ENCODE measurements at regions not wholly inside any gene's neighbourhood (a gene's known extent, or its start where the extent isn't known, plus 50 kb on each side); places are given as distances from the start of the nearest gene placed in this dataset.

GRCh38 chr6:26204332-26205160 lies 117.3 kb downstream of the HFE start:
- H3K4me3 Mint-ChIP-seq: no peak overlapping the region
- no peak overlapping the region for H3K27ac Mint-ChIP-seq
- ChIA-PET CTCF (interaction anchor here (0.6 to 5.9 kb wide), 16 partner anchors 8 to 929 kb away, joined by 3 to 61 read pairs (median 3); a partner anchor contains a TSS), POLR2A (interaction anchor here (0.5 to 5.4 kb wide), 33 partner anchors 8 to 1689 kb away, joined by 3 to 229 read pairs (median 6); a partner anchor contains a TSS)
- peaks cover 18 to 31% (median 20%) of the 10 kb centered on the region in 3 donors for H3K4me1 Mint-ChIP-seq
- peak overlapping the region; percentile 73 for H3K4me3 ChIP-seq (ENCODE audit: low read length)
- peaks cover 0 to 8% of the 10 kb centered on the region in 2 donors for H3K27me3 Mint-ChIP-seq
- H3K27ac ChIP-seq (ENCODE audit: low read depth, low read length): peak overlapping the region; percentile 99
- H3K9me3 ChIP-seq (ENCODE audit: low read length): no peaks in the 10 kb centered on the region
- H3K36me3 Mint-ChIP-seq: peaks cover 0 to 13% (median 0%) of the 10 kb centered on the region in 3 donors
- H3K27me3 ChIP-seq (ENCODE audit: insufficient read depth, low read length, poor library complexity, severe bottlenecking): no peaks in the 10 kb centered on the region
- peaks cover 31% of the 10 kb centered on the region for H3K4me1 ChIP-seq (ENCODE audit: insufficient read depth, low read length)
- H3K36me3 ChIP-seq (ENCODE audit: insufficient read depth, low read length): no peaks in the 10 kb centered on the region
- peak; percentile 75 to 95 (median 87) for DNase-seq
- peaks cover 0 to 3% (median 0%) of the 10 kb centered on the region in 5 donors for H3K9me3 Mint-ChIP-seq

- CTCF ChIA-PET: interaction anchor here (0.7 to 5.9 kb wide), 12 partner anchors 9 to 928 kb away, joined by 3 to 61 read pairs (median 4); a partner anchor contains a TSS
- Histone ChIP-seq H3K27ac (ENCODE audit: low read depth, low read length) (peak overlapping the region; percentile 99), H3K36me3 (ENCODE audit: insufficient read depth, low read length) (no peaks in the 10 kb centered on the region), H3K4me3 (ENCODE audit: low read length) (peak overlapping the region; percentile 73), H3K9me3 (ENCODE audit: low read length) (no peaks in the 10 kb centered on the region), H3K4me1 (ENCODE audit: insufficient read depth, low read length) (peaks cover 26% of the 10 kb centered on the region), H3K27me3 (ENCODE audit: insufficient read depth, low read length, poor library complexity, severe bottlenecking) (no peaks in the 10 kb centered on the region)
- peaks cover 0 to 8% of the 10 kb centered on the region in 2 donors for H3K27me3 Mint-ChIP-seq
- H3K4me3 Mint-ChIP-seq: no peak overlapping the region
- DNase-seq: peak; percentile 67 to 94 (median 87)
- H3K36me3 Mint-ChIP-seq: peaks cover 0 to 11% (median 0%) of the 10 kb centered on the region in 3 donors
- no peak overlapping the region for H3K27ac Mint-ChIP-seq
- peaks cover 12 to 24% (median 14%) of the 10 kb centered on the region in 3 donors for H3K4me1 Mint-ChIP-seq
- POLR2A ChIA-PET: interaction anchor here (0.5 to 5.4 kb wide), 27 partner anchors 9 to 1689 kb away, joined by 3 to 229 read pairs (median 7); a partner anchor contains a TSS
- peaks cover 0 to 3% (median 0%) of the 10 kb centered on the region in 5 donors for H3K9me3 Mint-ChIP-seq
These were observed 118.0 kb downstream of the HFE start for GRCh38 chr6:26205161-26205624.

GRCh38 chr6:26205625-26206574 lies 118.7 kb downstream of the HFE start:
- H3K27ac ChIP-seq (ENCODE audit: low read depth, low read length): peak overlapping the region; percentile 99
- Mint-ChIP-seq H3K4me1 (peaks cover 8 to 21% (median 11%) of the 10 kb centered on the region in 3 donors), H3K27ac (no peak overlapping the region), H3K4me3 (no peak overlapping the region), H3K9me3 (peaks cover 0 to 3% (median 0%) of the 10 kb centered on the region in 5 donors), H3K36me3 (peaks cover 0 to 11% (median 0%) of the 10 kb centered on the region in 3 donors), H3K27me3 (peaks cover 0 to 8% of the 10 kb centered on the region in 2 donors)
- no peaks in the 10 kb centered on the region for H3K9me3 ChIP-seq (ENCODE audit: low read length)
- ChIA-PET POLR2A (interaction anchor here (0.6 to 5.4 kb wide), 23 partner anchors 10 to 941 kb away, joined by 3 to 229 read pairs (median 9); a partner anchor contains a TSS), CTCF (interaction anchor here (0.9 to 5.9 kb wide), 10 partner anchors 10 to 82 kb away, joined by 3 to 61 read pairs (median 4); a partner anchor contains a TSS)
- H3K27me3 ChIP-seq (ENCODE audit: insufficient read depth, low read length, poor library complexity, severe bottlenecking): no peaks in the 10 kb centered on the region
- peak overlapping the region; percentile 73 for H3K4me3 ChIP-seq (ENCODE audit: low read length)
- peaks cover 23% of the 10 kb centered on the region for H3K4me1 ChIP-seq (ENCODE audit: insufficient read depth, low read length)
- DNase-seq: no peak
- H3K36me3 ChIP-seq (ENCODE audit: insufficient read depth, low read length): no peaks in the 10 kb centered on the region

DNA sequence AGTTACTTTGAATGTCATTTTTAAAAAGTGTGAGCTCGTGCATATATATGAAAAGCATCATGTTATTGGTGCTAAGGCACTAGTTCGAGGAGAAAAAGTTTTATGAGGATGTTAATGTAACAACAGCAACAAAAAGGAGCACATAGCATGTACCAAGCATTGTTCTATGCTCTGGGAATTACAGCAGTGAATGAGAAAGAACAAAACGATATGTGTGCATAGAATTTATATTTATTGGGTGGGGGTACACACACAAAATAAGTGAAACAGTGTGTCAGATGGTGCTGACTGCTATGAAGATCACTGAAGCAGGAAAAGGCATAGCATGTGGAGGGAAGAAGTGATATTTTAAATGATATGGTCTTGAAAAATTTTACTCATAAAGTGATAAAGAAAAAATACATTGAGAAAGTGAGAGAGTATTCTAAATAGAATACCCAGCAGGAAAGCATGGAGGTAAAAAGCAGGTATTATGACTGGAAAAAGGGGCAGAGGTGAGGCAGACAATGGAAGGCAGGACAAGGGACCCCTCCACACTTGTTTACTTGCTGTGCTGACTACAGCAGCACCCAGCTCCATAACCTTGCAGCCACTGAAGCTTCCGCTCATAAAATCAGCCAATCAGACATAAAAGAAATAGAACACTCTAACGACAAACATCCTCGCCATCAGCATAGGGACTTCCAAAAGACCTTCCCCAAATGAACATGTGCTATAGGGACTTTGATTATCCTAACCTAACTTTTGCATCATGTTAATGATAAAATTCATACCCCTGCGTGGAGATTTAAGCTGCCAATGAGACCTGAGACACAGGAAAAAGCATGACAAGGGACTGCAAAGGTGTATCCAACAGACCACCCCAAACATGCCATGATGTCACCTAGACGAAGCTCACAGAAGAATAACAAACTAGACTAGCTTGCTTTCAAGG lies 119.9 kb downstream of the HFE start:
- Mint-ChIP-seq H3K27me3 (peaks cover 0 to 8% of the 10 kb centered on the region in 2 donors), H3K9me3 (peaks cover 0 to 3% (median 0%) of the 10 kb centered on the region in 5 donors)
- POLR2A ChIA-PET: interaction anchor here (0.6 to 5.4 kb wide), 12 partner anchors 8 to 1596 kb away, joined by 3 to 229 read pairs (median 4); a partner anchor contains a TSS

DNA sequence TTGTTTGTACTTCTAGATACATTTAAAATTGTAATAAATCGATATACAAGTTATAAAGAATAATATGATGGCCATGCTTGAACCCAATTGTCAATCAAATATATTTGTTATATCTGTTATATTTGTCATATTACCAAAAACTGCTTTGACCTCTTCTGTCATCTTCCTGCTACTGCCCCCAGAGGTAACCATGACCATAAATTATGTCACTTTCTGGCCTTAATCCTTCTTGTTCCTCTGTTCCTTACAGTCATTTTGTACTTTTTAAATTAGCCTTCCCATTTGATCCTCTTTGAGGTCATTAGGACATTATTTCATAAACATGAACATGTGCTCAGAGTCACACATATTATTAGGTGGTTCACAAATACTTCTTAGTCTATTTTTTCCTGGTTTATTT lies 124.7 kb downstream of the HFE start:
- Histone ChIP-seq H3K27me3 (ENCODE audit: insufficient read depth, low read length, poor library complexity, severe bottlenecking) (no peaks in the 10 kb centered on the region), H3K4me1 (ENCODE audit: insufficient read depth, low read length) (peaks cover 13% of the 10 kb centered on the region), H3K27ac (ENCODE audit: low read depth, low read length) (no peak overlapping the region), H3K9me3 (ENCODE audit: low read length) (no peaks in the 10 kb centered on the region), H3K36me3 (ENCODE audit: insufficient read depth, low read length) (no peaks in the 10 kb centered on the region), H3K4me3 (ENCODE audit: low read length) (no peak overlapping the region)
- H3K27ac Mint-ChIP-seq: no peak overlapping the region
- no peaks in the 10 kb centered on the region for H3K27me3 Mint-ChIP-seq
- POLR2A ChIA-PET: no interaction called here
- peaks cover 0 to 2% (median 0%) of the 10 kb centered on the region in 5 donors for H3K9me3 Mint-ChIP-seq
- H3K4me3 Mint-ChIP-seq: peak overlapping the region in 1 of 7 donors; percentile 17
- DNase-seq: no peak
- no peaks in the 10 kb centered on the region for H3K36me3 Mint-ChIP-seq
- CTCF ChIA-PET: no interaction called here
- H3K4me1 Mint-ChIP-seq: peaks cover 2 to 5% (median 5%) of the 10 kb centered on the region in 3 donors

More for the DNA sequence above, 119.9 kb downstream of the HFE start:
- no peaks in the 10 kb centered on the region for H3K27me3 ChIP-seq (ENCODE audit: insufficient read depth, low read length, poor library complexity, severe bottlenecking)
- H3K4me3 ChIP-seq (ENCODE audit: low read length): peak overlapping the region; percentile 73
- DNase-seq: peak in 1 of 5 donors; percentile 45
- Mint-ChIP-seq H3K4me1 (peaks cover 5 to 14% (median 11%) of the 10 kb centered on the region in 3 donors), H3K4me3 (no peak overlapping the region), H3K36me3 (peaks cover 0 to 11% (median 0%) of the 10 kb centered on the region in 3 donors), H3K27ac (no peak overlapping the region)
- peaks cover 23% of the 10 kb centered on the region for H3K4me1 ChIP-seq (ENCODE audit: insufficient read depth, low read length)
- H3K36me3 ChIP-seq (ENCODE audit: insufficient read depth, low read length): no peaks in the 10 kb centered on the region
- H3K27ac ChIP-seq (ENCODE audit: low read depth, low read length): peak overlapping the region; percentile 1
- H3K9me3 ChIP-seq (ENCODE audit: low read length): no peaks in the 10 kb centered on the region
- CTCF ChIA-PET: interaction anchor here (0.7 to 5.9 kb wide), 3 partner anchors 9 to 27 kb away, joined by 3 to 61 read pairs (median 4); a partner anchor contains a TSS

DNA sequence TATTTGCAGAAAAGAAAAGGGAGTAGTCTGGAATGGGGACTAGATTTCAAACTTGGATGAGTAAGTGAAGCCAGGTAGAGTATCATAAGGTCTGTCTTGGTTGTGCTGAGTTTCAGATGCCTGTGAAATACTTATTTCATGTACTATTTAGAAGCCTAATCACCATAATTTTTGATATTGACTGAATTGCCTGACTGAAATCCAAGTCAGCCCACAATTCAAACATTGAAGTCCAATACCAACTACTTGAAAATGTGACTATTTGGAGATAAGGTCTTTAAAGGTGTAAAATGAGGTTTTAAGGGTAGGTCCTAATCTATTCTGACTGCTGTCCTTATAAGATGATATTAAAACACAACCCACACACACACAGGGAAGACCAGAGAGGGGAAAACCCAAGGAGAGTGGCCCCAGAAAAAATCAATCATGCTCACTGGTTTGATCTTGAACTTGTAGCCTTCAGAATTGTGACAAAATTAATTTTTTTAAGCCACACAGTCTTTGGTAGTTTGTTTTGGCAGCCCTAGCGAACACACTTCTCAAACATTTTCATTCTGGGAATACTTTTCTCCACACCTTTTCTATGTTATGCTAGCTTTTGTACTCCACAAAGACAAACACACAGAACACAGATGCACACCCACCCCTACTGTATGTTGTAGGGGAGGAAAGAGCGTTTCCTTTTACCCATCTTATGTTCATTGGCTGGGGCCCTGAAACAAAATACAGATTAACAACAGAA lies 126.3 kb downstream of the HFE start:
- H3K27ac Mint-ChIP-seq: no peak overlapping the region
- peak overlapping the region in 1 of 7 donors; percentile 41 for H3K4me3 Mint-ChIP-seq

More for the DNA sequence above, 126.3 kb downstream of the HFE start:
- Histone ChIP-seq H3K27ac (ENCODE audit: low read depth, low read length) (no peak overlapping the region), H3K36me3 (ENCODE audit: insufficient read depth, low read length) (no peaks in the 10 kb centered on the region), H3K4me1 (ENCODE audit: insufficient read depth, low read length) (peaks cover 23% of the 10 kb centered on the region), H3K27me3 (ENCODE audit: insufficient read depth, low read length, poor library complexity, severe bottlenecking) (no peaks in the 10 kb centered on the region), H3K4me3 (ENCODE audit: low read length) (no peak overlapping the region), H3K9me3 (ENCODE audit: low read length) (no peaks in the 10 kb centered on the region)
- ChIA-PET POLR2A (interaction anchor here (0.6 to 4.6 kb wide), 5 partner anchors 7 to 106 kb away, joined by 3 to 391 read pairs (median 229); a partner anchor contains a TSS), CTCF (interaction anchor here (0.9 to 5.8 kb wide), 3 partner anchors 17 to 39 kb away, joined by 3 to 114 read pairs (median 59); a partner anchor contains a TSS)
- Mint-ChIP-seq H3K9me3 (peaks cover 0 to 2% (median 0%) of the 10 kb centered on the region in 5 donors), H3K4me1 (peaks cover 2 to 5% (median 5%) of the 10 kb centered on the region in 3 donors), H3K27me3 (no peaks in the 10 kb centered on the region), H3K36me3 (no peaks in the 10 kb centered on the region)
- no peak for DNase-seq

Measured in CD8-positive, alpha-beta memory T cell (primary cell).